Sciatic nerve (tissue), 2 donors: ENCODE measurements at regions not wholly inside any gene's neighbourhood (a gene's known extent, or its start where the extent isn't known, plus 50 kb on each side); places are given as distances from the start of the nearest gene placed in this dataset.
"Not testable (repeated sequence)": the region's sequence is repeated elsewhere in the genome, so short reads cannot be mapped to it uniquely, and the experiment has no call there.

Experiments
- ATAC-seq: fragments of 200-7000 bp; cut with Tn5 transposase; one replicate; pipeline ENCODE4 v1.9.1; 2020; ENCODE audit warnings: mild to moderate bottlenecking, moderate library complexity
- DNase-seq: peaks from one replicate; pipeline ENCODE4 v3.0.0-alpha.2; 2020; ENCODE audit warnings: low spot score
- intact Hi-C: fragments of 100-400 bp; cut with DNase I; formaldehyde crosslinking; loops from one replicate; pipeline ENCODE4 v1.14.2; 2022
- donor health status: DM: no; HTN: no; CAD: no.
- donor health status: DM: no; HTN: no; CAD: no.

GRCh38 chr2:176931588-176932563, 280.7 kb upstream of the HNRNPA3 start:
- no peak for ATAC-seq
- intact Hi-C loops, result no loop called here
- no peak for DNase-seq

- DNase-seq (no peak), ATAC-seq (no peak)
- intact Hi-C loops, result no loop called here
Measured at GRCh38 chr2:176934131-176934530, 278.5 kb upstream of the HNRNPA3 start.

GRCh38 chr2:176934869-176935415, 277.7 kb upstream of the HNRNPA3 start:
- DNase-seq, result no peak
- intact Hi-C loops, result no loop called here
- ATAC-seq, result no peak

GRCh38 chr2:176935543-176936102, 277.0 kb upstream of the HNRNPA3 start:
- ATAC-seq, result no peak
- no peak for DNase-seq
- intact Hi-C loops, result no loop called here

GRCh38 chr2:176936410-176936809, 276.2 kb upstream of the HNRNPA3 start:
- ATAC-seq (no peak), DNase-seq (no peak)
- intact Hi-C loops, result no loop called here

GRCh38 chr2:176944998-176945397, 267.6 kb upstream of the HNRNPA3 start:
- intact Hi-C loops, result no loop called here
- DNase-seq (no peak), ATAC-seq (no peak)

GRCh38 chr2:176947754-176948153, 264.8 kb upstream of the HNRNPA3 start:
- ATAC-seq, result no peak
- DNase-seq, result no peak
- intact Hi-C loops, result no loop called here

GRCh38 chr2:176951218-176951617, 261.4 kb upstream of the HNRNPA3 start:
- intact Hi-C loops, DNase-seq, ATAC-seq: not testable (repeated sequence)

GRCh38 chr2:176956791-176957190, 255.8 kb upstream of the HNRNPA3 start:
- intact Hi-C loops, result no loop called here
- no peak for ATAC-seq
- DNase-seq, result no peak

- ATAC-seq (no peak), DNase-seq (no peak)
- intact Hi-C loops, result no loop called here
Measured at GRCh38 chr2:176959614-176960013, 253.0 kb upstream of the HNRNPA3 start.

- intact Hi-C loops, result no loop called here
- ATAC-seq, result no peak
- no peak for DNase-seq
Measured at GRCh38 chr2:176960061-176960460, 252.5 kb upstream of the HNRNPA3 start.

- intact Hi-C loops, result no loop called here
- DNase-seq (no peak), ATAC-seq (no peak)
Measured at GRCh38 chr2:176960736-176961520, 251.7 kb upstream of the HNRNPA3 start.

- no peak for DNase-seq
- intact Hi-C loops, result no loop called here
- no peak for ATAC-seq
Measured at GRCh38 chr2:176961775-176962619, 250.6 kb upstream of the HNRNPA3 start.

GRCh38 chr2:176963568-176964287, 248.9 kb upstream of the HNRNPA3 start:
- ATAC-seq (no peak), DNase-seq (no peak)
- intact Hi-C loops, result no loop called here

- ATAC-seq, result no peak
- DNase-seq, result no peak
- intact Hi-C loops, result no loop called here
Measured at GRCh38 chr2:176967911-176968450, 244.6 kb upstream of the HNRNPA3 start.

GRCh38 chr2:176969642-176970359, 242.8 kb upstream of the HNRNPA3 start:
- no peak for DNase-seq
- intact Hi-C loops, result no loop called here
- no peak for ATAC-seq
